Daoy (cell line): ENCODE measurements at regions not wholly inside any gene's neighbourhood (a gene's known extent, or its start where the extent isn't known, plus 50 kb on each side); places are given as distances from the start of the nearest gene placed in this dataset.
"Not testable (repeated sequence)": the region's sequence is repeated elsewhere in the genome, so short reads cannot be mapped to it uniquely, and the experiment has no call there.

Experiments
- DNase-seq: peaks from one replicate; pipeline ENCODE4 v3.0.0-alpha.2; 2015; ENCODE audit warnings: low read depth

GRCh38 chr3:153373606-153374005 is 211.6 kb downstream of the RAP2B start:
- no peak for DNase-seq

- DNase-seq = not testable (repeated sequence)
Observed at GRCh38 chr3:153378366-153378765, 216.3 kb downstream of the RAP2B start.

- DNase-seq = no peak
Observed at GRCh38 chr3:153379516-153379915, 217.5 kb downstream of the RAP2B start.

- DNase-seq = no peak
Observed at GRCh38 chr3:153385343-153385742, 223.3 kb downstream of the RAP2B start.

- DNase-seq = no peak
Observed at GRCh38 chr3:153392363-153392762, 230.3 kb downstream of the RAP2B start.

- no peak for DNase-seq
Observed at GRCh38 chr3:153394017-153394416, 232.0 kb downstream of the RAP2B start.

GRCh38 chr3:153396581-153396980 is 234.6 kb downstream of the RAP2B start:
- DNase-seq = no peak

- DNase-seq = no peak
Observed at GRCh38 chr3:153397794-153398193, 235.8 kb downstream of the RAP2B start.

- no peak for DNase-seq
Observed at GRCh38 chr3:153399636-153400035, 237.6 kb downstream of the RAP2B start.

GRCh38 chr3:153400641-153401040 is 238.6 kb downstream of the RAP2B start:
- DNase-seq = no peak

GRCh38 chr3:153404157-153404556 is 242.1 kb downstream of the RAP2B start:
- DNase-seq = no peak

- DNase-seq = not testable (repeated sequence)
Observed at GRCh38 chr3:153405320-153405719, 243.3 kb downstream of the RAP2B start.

GRCh38 chr3:153410517-153410916 is 248.5 kb downstream of the RAP2B start:
- DNase-seq = no peak

GRCh38 chr3:153414982-153415381 is 253.0 kb downstream of the RAP2B start:
- DNase-seq = no peak

GRCh38 chr3:153422314-153422713 is 260.3 kb downstream of the RAP2B start:
- no peak for DNase-seq

- DNase-seq = not testable (repeated sequence)
Observed at GRCh38 chr3:153423820-153424219, 261.8 kb downstream of the RAP2B start.

- no peak for DNase-seq
Observed at GRCh38 chr3:153426344-153426743, 264.3 kb downstream of the RAP2B start.

GRCh38 chr3:153426803-153427202 is 264.8 kb downstream of the RAP2B start:
- no peak for DNase-seq

- no peak for DNase-seq
Observed at GRCh38 chr3:153429821-153430220, 267.8 kb downstream of the RAP2B start.

GRCh38 chr3:153431076-153431475 is 269.1 kb downstream of the RAP2B start:
- no peak for DNase-seq

GRCh38 chr3:153437666-153438065 is 275.6 kb downstream of the RAP2B start:
- DNase-seq = no peak

GRCh38 chr3:153438271-153438670 is 276.2 kb downstream of the RAP2B start:
- no peak for DNase-seq

- no peak for DNase-seq
Observed at GRCh38 chr3:153439780-153440179, 277.8 kb downstream of the RAP2B start.

GRCh38 chr3:153440311-153440710 is 278.3 kb downstream of the RAP2B start:
- DNase-seq = no peak

GRCh38 chr3:153442386-153442785 is 280.4 kb downstream of the RAP2B start:
- DNase-seq = no peak
